B cell (primary cell): ENCODE measurements at regions not wholly inside any gene's neighbourhood (a gene's known extent, or its start where the extent isn't known, plus 50 kb on each side); places are given as distances from the start of the nearest gene placed in this dataset.

ENCODE experiments used
- ATAC-seq: fragments of 200-7000 bp; cut with Tn5 transposase; one replicate; pipeline ENCODE4 v1.10.0; 2021; ENCODE audit warnings: low read depth, mild to moderate bottlenecking, moderate number of reproducible peaks, moderate library complexity
- CTCF ChIA-PET: fragments of 350-600 bp; sonication (Branson Sonifier 250); formaldehyde crosslinking; loops from one replicate; lab custom pipeline; 2021; ENCODE audit warnings: antibody characterized with exemption, inconsistent platforms; lab: Charles Lee
- POLR2A ChIA-PET: fragments of 350-600 bp; sonication (Branson Sonifier 250); formaldehyde crosslinking; loops from one replicate; lab custom pipeline; 2021; ENCODE audit warnings: antibody characterized with exemption; lab: Charles Lee
- DNase-seq: peaks from one replicate; pipeline ENCODE4 v3.0.0; 2013
- H2AFZ ChIP-seq: 2 replicates; pipeline ENCODE4 v1.6.1; 2012; ENCODE audit warnings: mild to moderate bottlenecking, low read depth, low read length; ENCODE audit not compliant: insufficient read depth, poor library complexity, severe bottlenecking
- H3K27ac ChIP-seq, 2 donors: 1 replicate in 1 of 2; 2 replicates in 1 of 2; pipeline ENCODE4 v1.5.1; 2012 to 2013; ENCODE audit warnings: low read length in 2 of 2, mild to moderate bottlenecking in 2 of 2, moderate library complexity in 1 of 2
- H3K27me3 ChIP-seq, 4 experiments: fragments of 200-600 bp in 1 of 4; sonication (generic) in 1 of 4; replicated peaks in 1 of 4; 1 replicate in 2 of 4; 2 replicates in 2 of 4; pipeline versions ENCODE4 v1.6.1 to v1.7.0; 2013 to 2016; ENCODE audit warnings: low read length in 3 of 4, mild to moderate bottlenecking in 2 of 4, mixed read lengths in 1 of 4, moderate library complexity in 1 of 4; ENCODE audit not compliant: insufficient read depth in 4 of 4, control insufficient read depth in 3 of 4; ENCODE audit errors: control extremely low read depth in 1 of 4
- H3K36me3 ChIP-seq, 2 experiments: replicated peaks in 1 of 2; 1 replicate in 1 of 2; 2 replicates in 1 of 2; pipeline versions ENCODE4 v1.6.1 to v1.7.1; 2013; ENCODE audit warnings: low read length in 1 of 2; ENCODE audit not compliant: insufficient read depth in 2 of 2, control insufficient read depth in 1 of 2; ENCODE audit errors: control extremely low read depth in 1 of 2, extremely low read depth in 1 of 2
- H3K4me1 ChIP-seq, 2 donors: fragments of 200-600 bp in 1 of 2; sonication (generic) in 1 of 2; 1 replicate in 1 of 2; 2 replicates in 1 of 2; pipeline versions ENCODE4 v1.5.1 to v1.6.1; 2013 to 2017; ENCODE audit warnings: low read length in 2 of 2; ENCODE audit not compliant: control insufficient read depth in 2 of 2, insufficient read depth in 2 of 2
- H3K4me2 ChIP-seq: replicated peaks from 2 replicates; pipeline ENCODE3; 2012; ENCODE audit warnings: mild to moderate bottlenecking, low read depth, low read length; ENCODE audit not compliant: poor library complexity, severe bottlenecking
- H3K4me3 ChIP-seq, 5 experiments: fragments of 200-600 bp in 1 of 5; sonication (generic) in 1 of 5; 1 replicate in 3 of 5; 2 replicates in 2 of 5; pipeline versions ENCODE4 v1.5.1 to v1.7.0; 2011 to 2016; ENCODE audit warnings: low read length in 4 of 5, mild to moderate bottlenecking in 4 of 5, low read depth in 2 of 5, control low read depth in 1 of 5, moderate library complexity in 1 of 5; ENCODE audit not compliant: insufficient read depth in 1 of 5; ENCODE audit errors: control extremely low read depth in 1 of 5, extremely low read depth in 1 of 5
- H3K79me2 ChIP-seq: fragments of 200-600 bp; sonication (generic); one replicate; pipeline ENCODE4 v1.6.0; 2016; ENCODE audit warnings: low read length; ENCODE audit not compliant: control insufficient read depth, insufficient read depth
- H3K9ac ChIP-seq: fragments of 200-600 bp; sonication (generic); 2 replicates; pipeline ENCODE4 v1.6.1; 2017; ENCODE audit warnings: mild to moderate bottlenecking, low read length, moderate library complexity
- H3K9me3 ChIP-seq, 3 donors: one replicate each; pipeline versions ENCODE4 v1.6.1 to v1.7.1; 2013; ENCODE audit warnings: low read length in 2 of 3; ENCODE audit not compliant: control insufficient read depth in 2 of 3, insufficient read depth in 1 of 3; ENCODE audit errors: control extremely low read depth in 1 of 3
- H4K20me1 ChIP-seq: 2 replicates; pipeline ENCODE4 v1.6.0; 2012; ENCODE audit warnings: mild to moderate bottlenecking, low read length; ENCODE audit not compliant: insufficient read depth, control insufficient read depth, poor library complexity, severe bottlenecking
- H3K27ac Mint-ChIP-seq: one replicate; pipeline ENCODE4 v1.8.0; 2021; ENCODE audit warnings: mixed read lengths
- H3K27me3 Mint-ChIP-seq: one replicate; pipeline ENCODE4 v1.8.0; 2021; ENCODE audit warnings: mixed read lengths
- H3K4me1 Mint-ChIP-seq: one replicate; pipeline ENCODE4 v1.8.0; 2021; ENCODE audit warnings: mixed read lengths
- H3K4me3 Mint-ChIP-seq: one replicate; pipeline ENCODE4 v1.8.0; 2021; ENCODE audit warnings: mixed read lengths
- H3K9me3 Mint-ChIP-seq: one replicate; pipeline ENCODE4 v1.8.0; 2022; ENCODE audit warnings: mixed read lengths; ENCODE audit not compliant: insufficient read depth
- EZH2 ChIP-seq: IDR thresholded peaks from 2 replicates; pipeline ENCODE4 v1.6.1; 2012; ENCODE audit warnings: borderline replicate concordance, low read depth, mild to moderate bottlenecking, moderate library complexity, low read length; ENCODE audit not compliant: insufficient read depth, poor library complexity, severe bottlenecking
- WGBS: methylation state at CpG from one replicate; pipeline ENCODE4 v1.1.5; 2013; ENCODE audit warnings: missing lambda C conversion rate; ENCODE audit not compliant: insufficient coverage; 5-methylcytosine and 5-hydroxymethylcytosine counted together
- intact Hi-C: fragments of 100-400 bp; cut with micrococcal nuclease; formaldehyde crosslinking; loops from one replicate; pipeline ENCODE4 v1.10.0; 2022
- TF ChIP-seq, protein P1 (sequence below): fragments of 200-600 bp; IDR thresholded peaks from one replicate; pipeline ENCODE4 v1.8.0; 2022; ENCODE audit warnings: antibody characterized with exemption, mild to moderate bottlenecking

DNA sequence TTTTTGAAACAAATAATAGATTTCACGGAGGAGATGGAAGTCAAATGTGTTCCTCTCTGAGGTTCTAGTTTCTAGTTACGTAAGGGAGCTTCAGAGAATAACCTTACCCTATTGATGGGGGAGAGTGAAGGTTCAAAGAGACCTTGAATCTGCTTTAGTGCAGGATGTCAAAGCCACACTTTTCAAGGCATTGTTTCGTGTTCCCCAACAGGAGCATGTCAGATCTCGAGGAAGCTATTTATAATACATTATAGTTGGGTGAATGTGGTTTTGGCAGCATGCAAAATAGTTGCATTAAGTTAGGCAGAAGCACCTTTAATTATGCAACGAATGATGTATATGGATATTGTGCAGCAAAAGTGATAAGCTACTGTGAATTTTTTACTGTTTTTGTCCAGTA is 614.9 kb downstream of the SLC16A7 start:
- no peak for TF ChIP-seq EZH2
- TF ChIP-seq, protein P1, sequence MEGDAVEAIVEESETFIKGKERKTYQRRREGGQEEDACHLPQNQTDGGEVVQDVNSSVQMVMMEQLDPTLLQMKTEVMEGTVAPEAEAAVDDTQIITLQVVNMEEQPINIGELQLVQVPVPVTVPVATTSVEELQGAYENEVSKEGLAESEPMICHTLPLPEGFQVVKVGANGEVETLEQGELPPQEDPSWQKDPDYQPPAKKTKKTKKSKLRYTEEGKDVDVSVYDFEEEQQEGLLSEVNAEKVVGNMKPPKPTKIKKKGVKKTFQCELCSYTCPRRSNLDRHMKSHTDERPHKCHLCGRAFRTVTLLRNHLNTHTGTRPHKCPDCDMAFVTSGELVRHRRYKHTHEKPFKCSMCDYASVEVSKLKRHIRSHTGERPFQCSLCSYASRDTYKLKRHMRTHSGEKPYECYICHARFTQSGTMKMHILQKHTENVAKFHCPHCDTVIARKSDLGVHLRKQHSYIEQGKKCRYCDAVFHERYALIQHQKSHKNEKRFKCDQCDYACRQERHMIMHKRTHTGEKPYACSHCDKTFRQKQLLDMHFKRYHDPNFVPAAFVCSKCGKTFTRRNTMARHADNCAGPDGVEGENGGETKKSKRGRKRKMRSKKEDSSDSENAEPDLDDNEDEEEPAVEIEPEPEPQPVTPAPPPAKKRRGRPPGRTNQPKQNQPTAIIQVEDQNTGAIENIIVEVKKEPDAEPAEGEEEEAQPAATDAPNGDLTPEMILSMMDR: no peak
- H3K4me2 ChIP-seq: no peak overlapping the region
- no peak for DNase-seq
- no peak for ATAC-seq
- no peaks in the 10 kb centered on the region for H3K79me2 ChIP-seq
- H3K27ac Mint-ChIP-seq: no peak overlapping the region
- intact Hi-C loops: no loop called here
- no CpG with 5 or more reads among the region's 5 CpGs for WGBS
- no peaks in the 10 kb centered on the region for H3K4me1 ChIP-seq
- H3K36me3 ChIP-seq: no peaks in the 10 kb centered on the region
- H3K4me3 ChIP-seq: no peak overlapping the region
- no peaks in the 10 kb centered on the region for H3K4me1 Mint-ChIP-seq
- H3K27ac ChIP-seq: no peak overlapping the region
- POLR2A ChIA-PET: no interaction called here
- no peak overlapping the region for H3K9ac ChIP-seq
- no peaks in the 10 kb centered on the region for H3K27me3 Mint-ChIP-seq
- H3K4me3 Mint-ChIP-seq: no peak overlapping the region
- H3K9me3 Mint-ChIP-seq: peaks cover 8% of the 10 kb centered on the region
- CTCF ChIA-PET: no interaction called here
- peaks cover 0 to 3% (median 0%) of the 10 kb centered on the region in 3 donors for H3K9me3 ChIP-seq
- no peaks in the 10 kb centered on the region for H4K20me1 ChIP-seq
- H3K27me3 ChIP-seq: no peaks in the 10 kb centered on the region
- H2AFZ ChIP-seq: no peak overlapping the region

DNA sequence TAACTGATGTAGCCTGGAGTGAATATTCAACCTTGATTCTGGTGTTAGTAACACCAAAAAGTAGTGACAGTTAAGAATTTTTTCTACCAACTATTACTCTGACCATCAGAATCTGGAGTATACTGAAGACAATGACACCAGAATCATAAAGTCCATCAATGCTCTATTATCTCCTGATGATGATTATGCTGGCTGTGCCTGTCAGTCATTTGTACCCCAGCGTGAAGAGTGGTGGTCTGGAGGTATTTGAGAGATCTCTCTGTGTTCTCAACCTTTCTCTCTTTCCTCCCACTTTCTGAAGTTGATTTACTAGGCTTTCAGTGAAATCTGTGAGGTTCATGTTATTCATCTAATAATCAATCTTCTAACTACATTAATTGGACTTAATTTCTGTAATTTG is 615.4 kb downstream of the SLC16A7 start:
- H3K27ac Mint-ChIP-seq: no peak overlapping the region
- no peaks in the 10 kb centered on the region for H3K27me3 Mint-ChIP-seq
- no peak overlapping the region for H3K27ac ChIP-seq
- no peaks in the 10 kb centered on the region for H4K20me1 ChIP-seq
- H3K9ac ChIP-seq: no peak overlapping the region
- no peaks in the 10 kb centered on the region for H3K4me1 Mint-ChIP-seq
- H3K9me3 Mint-ChIP-seq: peaks cover 8% of the 10 kb centered on the region
- H2AFZ ChIP-seq: no peak overlapping the region
- no peaks in the 10 kb centered on the region for H3K36me3 ChIP-seq
- H3K79me2 ChIP-seq: no peaks in the 10 kb centered on the region
- H3K4me3 ChIP-seq: no peak overlapping the region
- no peak for ATAC-seq
- POLR2A ChIA-PET: no interaction called here
- H3K9me3 ChIP-seq: peaks cover 0 to 3% (median 0%) of the 10 kb centered on the region in 3 donors
- intact Hi-C loops: no loop called here
- H3K4me2 ChIP-seq: no peak overlapping the region
- no peaks in the 10 kb centered on the region for H3K27me3 ChIP-seq
- no peaks in the 10 kb centered on the region for H3K4me1 ChIP-seq
- DNase-seq: no peak
- CTCF ChIA-PET: no interaction called here
- H3K4me3 Mint-ChIP-seq: no peak overlapping the region
- no CpG with 5 or more reads among the region's 1 CpG for WGBS
- no peak for TF ChIP-seq EZH2
- TF ChIP-seq, protein P1: no peak
